ENCODE measurements at regions not wholly inside any gene's neighbourhood (a gene's known extent, or its start where the extent isn't known, plus 50 kb on each side); places are given as distances from the start of the nearest gene placed in this dataset.

DNA sequence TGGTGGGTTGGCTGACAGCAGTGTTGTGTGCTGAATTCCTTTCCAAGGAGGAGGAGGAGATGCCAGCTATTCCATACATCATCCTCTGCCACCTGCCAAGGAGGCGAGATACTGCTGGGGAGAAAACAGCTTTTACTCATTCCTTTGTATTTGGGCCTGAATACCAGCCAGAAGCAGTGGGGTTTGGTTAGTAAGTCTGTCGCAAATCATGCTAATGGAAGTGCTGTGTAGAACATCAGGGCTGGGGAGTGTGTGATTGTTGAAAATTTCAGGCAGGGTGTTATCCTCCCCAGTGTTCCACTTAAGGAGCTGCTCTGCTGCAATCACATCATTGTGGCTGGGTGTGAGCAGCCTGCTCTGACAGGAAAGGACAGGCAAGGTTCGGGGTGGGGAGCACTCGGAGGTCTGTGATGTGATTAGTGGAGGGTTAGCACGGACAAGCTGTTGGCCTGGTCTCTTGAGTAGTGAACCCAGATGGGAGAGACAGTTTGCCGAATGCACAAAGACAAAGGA lies 128.2 kb upstream of the DLX2 start:
- DNase-seq (ENCODE audit: low read depth in 2 of 2): no peak

DNA sequence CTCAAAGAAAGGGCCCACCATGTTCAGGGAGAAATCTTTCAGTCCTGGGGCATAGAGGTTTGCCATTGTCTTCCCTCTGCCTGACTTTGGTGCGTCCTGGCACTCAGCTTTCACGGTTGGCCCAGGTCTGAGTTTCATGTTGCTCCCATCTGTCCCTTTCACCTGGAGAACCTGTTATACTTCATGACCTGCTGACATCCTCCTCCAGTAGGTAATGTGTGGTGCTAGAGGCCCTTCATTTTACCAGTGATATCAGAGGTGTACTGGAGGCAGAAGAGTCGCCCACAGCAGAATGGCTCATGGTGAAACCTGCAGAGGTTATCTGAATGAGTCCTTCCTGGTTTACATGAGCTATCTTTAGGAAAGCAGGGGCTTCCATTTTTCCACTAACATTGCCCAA lies 128.8 kb upstream of the DLX2 start:
- no peak for DNase-seq (ENCODE audit: low read depth in 2 of 2)

DNA sequence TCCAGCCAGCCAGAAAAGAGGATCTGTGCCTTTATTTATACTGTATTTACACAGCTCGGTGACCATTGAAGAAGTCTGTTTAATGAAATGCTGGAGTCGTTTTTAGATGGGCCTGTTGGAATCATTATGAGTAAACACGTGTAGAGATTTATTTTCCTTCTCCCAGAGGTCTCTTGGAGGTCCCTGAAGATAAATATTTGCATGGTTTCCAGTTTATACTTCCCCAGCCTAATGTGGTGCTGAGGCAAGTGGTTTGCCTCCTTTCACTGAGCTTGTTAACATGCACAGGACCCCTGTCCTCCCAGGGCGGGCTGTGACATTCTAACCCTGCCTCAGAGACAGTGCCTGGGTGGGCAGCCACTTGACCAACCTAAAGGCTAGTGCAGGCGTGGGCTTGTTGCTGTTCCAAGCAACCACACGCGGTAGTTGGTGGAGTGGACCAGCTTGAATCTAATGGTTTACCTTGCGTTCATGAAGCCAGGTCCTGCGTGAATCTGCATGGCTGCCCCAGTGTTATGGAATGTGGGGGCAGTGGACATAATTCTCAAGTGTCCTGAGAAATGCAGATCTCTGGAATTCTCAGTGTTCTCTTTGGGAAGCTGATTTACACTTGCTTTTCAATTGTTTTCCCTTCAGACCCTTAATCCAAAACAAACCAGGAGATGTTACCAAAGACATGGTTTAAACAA lies 130.2 kb upstream of the DLX2 start:
- DNase-seq (ENCODE audit: low read depth in 2 of 2): no peak

DNA sequence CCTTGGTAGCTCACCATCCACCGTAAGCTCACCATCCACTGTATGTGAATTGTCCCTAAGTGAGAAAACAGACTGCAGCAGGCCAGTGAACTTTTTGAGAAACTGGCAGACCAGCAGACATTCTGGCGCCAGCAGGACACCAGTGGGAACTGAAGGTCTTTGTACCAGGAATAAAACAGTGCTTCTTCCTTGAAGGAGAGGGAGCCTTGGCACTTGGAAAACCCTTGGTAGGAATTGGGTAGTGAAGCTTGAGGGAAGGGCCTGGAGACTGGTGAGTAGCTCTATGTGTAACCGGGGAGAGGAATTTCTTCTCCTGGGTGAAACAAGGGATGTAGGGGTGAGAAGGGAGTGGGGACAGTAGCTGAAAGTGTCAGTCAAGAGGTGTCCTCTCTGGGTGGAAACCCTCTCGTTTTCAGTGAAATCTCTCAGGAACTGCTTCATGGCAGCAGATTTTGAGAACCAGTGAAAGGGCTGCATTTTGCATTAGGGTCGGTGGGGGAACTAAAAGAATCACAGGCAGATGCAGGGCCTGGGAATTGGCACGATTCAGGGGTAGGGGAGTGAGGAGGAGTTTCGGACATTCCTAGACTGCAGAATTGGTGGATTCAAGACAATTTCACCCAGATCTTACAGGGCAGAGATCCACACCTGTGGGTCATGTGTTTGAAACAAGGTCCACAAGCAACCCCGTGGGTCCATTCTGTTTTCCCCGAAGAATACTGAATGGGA lies 131.5 kb upstream of the DLX2 start:
- DNase-seq (ENCODE audit: low read depth in 2 of 2): no peak

DNA sequence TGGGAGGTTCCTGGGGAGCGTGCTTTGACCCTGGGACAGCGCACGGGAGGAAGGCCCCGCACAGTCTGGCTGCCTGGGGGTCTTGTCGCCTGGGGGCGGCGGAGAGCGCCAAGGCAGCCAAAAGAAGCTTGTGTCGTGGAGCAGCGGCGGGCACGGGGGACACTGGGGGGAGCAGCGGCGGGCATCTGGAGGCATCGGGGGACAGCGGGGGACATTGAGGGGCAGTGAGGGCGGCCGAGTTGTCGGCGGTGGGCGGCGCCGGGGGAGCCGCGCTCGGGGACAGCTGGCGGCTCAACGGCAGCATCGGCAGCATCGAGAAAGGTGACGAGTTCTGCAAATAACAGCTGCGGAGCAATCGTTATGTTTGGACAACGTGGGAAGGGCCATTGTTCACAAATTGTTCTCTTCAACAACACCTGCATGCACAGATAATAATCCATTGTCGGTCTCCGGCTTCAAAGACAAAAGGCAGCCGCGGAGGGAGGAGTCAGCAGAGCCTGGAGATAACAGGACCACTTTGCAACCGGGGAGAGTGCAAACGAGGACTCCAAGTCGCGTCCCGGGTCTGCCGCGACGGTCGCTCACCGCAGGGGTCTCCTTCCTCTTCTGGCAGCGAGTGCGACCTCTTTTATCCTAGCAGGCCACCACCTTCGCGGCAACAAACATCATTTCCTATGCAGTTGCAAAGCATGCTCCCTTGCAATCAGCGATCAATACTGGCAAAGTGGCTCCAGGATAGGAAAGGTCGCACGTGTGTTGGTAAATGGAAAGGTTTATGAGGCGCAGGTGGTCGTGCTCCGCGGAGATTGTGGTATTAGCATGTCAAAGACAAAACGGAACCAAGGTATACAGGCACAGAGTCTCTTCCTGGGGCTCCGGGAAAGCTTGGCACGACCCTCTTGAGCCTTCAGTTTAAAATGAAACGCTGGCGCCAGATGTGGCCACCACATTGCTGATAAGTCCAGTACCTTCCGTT lies 132.3 kb upstream of the DLX2 start:
- peak in 1 of 2 donors; percentile 9 for DNase-seq (ENCODE audit: low read depth in 2 of 2)

DNA sequence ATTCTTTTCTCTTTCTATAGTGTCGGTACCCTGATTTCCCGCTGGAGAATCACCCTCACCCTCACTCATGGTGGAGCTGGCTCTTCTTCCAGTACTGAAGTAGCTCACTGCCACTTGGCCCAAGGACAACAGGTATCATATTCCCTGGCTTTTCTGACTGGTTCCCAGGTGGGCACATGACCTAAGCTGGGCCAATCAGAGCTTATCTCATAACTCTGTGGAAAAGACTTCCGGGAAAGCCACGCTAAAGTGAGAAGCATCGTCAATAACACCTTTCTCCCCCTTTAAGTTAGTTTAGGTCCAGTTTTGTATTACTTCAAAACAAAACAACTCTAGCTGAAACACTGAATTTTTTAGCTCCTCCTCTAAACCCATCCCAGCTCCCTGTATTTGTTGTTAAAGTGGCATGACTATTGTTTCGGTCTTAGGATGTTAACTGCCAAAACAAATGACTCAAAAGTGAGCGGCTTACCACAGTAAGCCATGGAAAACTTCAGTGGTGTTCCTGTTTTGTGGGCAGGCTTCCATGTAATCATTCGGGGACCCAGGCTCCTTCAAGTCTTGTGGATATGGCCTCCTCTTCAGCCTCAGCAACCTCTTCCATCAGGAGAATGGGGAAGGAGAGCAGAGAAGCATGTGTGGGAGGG lies 137.4 kb upstream of the DLX2 start:
- DNase-seq (ENCODE audit: low read depth in 2 of 2): no peak

DNA sequence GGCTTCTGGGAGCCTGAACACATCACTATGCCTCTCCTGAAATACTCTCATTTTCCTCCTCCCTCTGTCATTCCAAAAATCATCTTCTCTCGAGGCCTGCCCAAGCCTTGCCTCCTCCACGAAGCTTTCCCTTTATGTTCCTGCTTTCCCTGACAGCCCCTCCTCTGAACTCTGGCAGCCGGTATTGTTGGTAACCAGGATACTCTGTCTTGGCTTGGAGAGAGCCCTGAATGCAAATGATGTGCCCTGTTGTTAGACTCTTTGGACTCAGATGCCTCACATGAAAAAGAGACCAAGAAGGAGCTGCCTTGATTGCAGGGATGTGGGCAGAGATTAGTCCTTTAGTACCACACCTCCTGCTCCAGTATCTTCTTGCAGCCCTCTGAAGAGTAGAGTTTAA lies 138.5 kb upstream of the DLX2 start:
- no peak for DNase-seq (ENCODE audit: low read depth in 2 of 2)

DNA sequence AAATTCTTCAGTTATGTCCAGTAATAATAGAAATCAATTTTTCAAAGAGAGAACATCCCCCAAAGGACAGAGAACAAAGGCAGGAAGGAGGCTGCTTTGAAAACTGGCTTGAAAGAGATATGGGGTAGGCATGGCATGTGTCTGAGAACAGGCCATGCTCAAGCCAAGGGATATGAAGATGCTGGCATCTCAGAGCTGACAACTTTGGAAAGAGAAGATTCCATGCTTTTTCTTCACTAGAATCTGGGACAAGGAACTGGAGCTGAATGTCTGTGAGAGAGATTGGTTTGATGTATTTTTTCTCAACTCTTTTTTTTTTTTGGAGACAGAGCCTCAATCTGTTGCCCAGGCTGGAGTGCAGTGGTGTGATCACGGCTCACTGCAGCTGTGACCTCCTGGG lies 139.8 kb upstream of the DLX2 start:
- no peak for DNase-seq (ENCODE audit: low read depth in 2 of 2)

DNA sequence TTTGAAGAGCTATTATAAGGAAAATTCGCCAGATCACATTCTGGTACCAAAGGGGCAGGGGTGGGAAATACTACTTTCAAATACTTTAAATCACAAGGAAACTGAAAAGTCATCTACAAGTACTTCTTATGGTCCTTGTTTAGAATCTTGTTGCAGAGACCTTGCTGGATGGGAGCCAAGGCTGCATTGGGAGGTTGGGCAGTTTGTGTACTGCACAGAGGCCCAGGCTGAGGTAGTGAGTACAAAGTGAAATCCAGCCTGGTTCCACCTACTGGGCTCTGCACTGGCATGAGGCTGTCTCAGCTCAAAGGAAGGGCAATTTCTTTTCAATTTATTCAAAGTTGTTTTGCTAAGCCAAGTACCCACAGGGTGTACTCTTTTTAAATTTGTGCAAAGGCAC lies 140.3 kb upstream of the DLX2 start:
- no peak for DNase-seq (ENCODE audit: low read depth in 2 of 2)

DNA sequence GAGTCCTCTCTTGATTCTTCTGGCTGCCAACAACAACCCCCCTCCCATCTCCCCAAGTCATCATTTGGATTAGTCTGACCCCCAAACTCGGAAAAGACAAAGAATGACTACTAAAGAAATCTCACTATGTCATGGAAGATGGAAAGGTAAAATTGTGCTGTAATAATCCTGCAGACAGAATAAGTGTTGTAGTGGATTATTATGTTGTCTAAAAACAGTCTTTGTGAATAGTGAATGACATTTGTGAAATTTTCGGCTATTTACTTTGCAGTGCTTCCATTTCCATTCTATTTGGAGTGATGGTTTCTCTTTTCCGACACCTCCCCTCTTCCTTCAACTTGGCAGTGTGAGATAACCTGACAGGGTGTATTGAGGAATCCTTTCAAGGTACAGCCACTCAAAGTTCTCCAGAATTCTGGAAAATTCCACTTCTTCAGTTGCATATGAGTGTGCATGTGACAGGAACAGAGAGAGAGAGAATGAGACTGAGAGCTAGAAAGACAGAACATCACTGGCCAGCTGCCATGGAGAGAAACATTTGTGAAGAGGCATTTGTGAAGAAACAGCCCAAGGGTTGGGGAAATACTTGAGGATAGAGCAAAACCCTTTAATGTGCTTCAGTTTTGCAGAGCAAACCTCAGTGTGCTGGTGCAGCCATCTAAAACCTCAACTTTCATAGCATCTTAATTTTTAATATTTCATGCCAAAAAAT lies 141.9 kb upstream of the DLX2 start:
- no peak for DNase-seq (ENCODE audit: low read depth in 2 of 2)

DNA sequence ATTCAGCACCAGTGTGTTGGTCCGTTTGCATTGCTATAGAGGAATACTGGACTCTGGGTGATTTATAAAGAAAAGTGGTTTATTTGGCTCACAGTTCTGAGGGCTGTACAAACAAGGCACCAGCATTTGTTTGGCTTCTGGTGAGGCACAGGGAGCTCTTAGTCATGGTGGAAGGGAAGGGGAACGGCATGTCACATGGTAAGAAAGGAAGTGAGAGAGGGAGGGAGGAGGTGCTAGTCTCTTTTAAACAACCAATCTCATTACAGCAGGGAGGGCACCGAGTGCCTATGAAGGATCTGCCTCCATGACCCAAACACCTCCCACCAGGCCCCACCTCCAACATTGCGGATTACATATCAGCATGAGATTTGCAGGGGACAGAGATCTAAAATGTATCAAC lies 143.9 kb upstream of the DLX2 start:
- no peak for DNase-seq (ENCODE audit: low read depth in 2 of 2)

DNA sequence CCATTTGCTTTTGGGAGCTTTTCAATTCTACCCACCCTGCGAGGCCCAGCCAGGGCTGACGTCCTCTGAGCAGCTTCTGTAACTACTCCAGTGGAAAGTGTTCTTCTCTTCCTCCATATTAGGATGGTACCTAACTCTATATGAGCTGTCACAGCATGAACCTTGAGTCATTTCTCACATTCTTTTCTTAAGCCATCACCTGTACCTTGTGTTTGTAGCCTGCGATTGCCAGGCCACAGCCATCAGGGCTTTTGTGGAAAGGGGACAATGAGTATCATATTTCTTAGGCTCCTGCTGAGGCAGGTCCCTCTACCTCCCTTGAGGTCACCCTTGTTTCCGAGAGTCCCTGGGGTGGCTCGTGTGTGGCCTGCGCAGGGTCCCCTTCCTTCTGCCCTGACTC lies 144.5 kb upstream of the DLX2 start:
- no peak for DNase-seq (ENCODE audit: low read depth in 2 of 2)

DNA sequence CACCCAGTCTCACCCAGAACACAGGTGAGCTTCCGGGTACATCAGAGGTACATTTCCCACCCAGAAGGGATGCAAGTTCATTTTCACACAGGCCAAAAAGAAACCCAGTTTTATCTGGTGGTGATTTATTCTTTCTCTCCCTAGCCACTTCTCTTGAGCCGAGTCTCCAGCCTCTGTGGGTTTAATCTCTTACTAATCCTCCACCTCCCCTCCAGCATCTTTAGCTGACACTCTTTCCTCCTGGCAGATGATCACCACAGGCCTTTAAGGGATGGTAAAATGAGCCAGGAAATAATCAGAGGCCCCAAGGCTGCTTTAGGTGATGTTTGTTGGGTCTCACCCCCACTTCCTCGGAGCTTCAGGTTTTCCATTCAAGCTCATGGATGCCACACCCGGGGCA lies 145.7 kb upstream of the DLX2 start:
- DNase-seq (ENCODE audit: low read depth in 2 of 2): no peak

DNA sequence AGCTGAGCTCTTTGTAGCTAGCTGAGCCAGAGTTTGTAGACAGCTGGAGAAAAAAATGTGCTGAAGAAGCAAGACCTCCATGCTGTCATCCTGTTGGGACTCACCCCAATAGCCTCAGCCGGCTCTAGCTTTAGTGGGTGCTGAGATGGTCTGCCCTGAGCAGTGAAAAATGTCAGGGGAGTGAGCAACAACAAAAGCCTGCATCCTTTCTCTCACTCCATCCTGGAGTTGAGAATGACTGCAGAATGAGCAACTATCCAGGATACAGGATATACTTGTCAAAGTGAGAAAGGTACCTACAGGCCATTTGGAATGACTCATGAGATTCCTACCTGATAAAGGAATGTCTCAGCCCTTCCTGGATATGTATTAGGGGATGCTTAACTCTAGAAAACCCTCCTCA lies 146.1 kb upstream of the DLX2 start:
- DNase-seq (ENCODE audit: low read depth in 2 of 2): no peak

DNA sequence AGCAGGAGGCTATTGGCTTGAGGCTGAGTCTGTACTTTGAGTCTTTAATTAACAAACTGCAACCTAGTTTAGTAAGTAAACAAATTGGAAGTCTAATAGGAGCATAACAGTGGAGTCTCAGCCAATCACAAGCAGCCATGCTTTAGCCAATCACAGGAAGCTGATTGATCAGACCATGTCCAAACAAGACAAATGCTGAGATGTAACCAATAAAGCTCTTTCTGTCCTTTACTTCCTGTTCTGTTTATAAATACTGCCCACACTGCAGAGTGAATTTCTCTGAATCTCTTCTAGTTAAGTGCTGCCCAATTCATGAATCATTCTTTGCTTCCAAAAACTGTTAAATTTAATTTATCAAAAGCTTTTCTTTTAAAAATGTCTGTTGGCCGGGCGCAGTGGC lies 146.6 kb upstream of the DLX2 start:
- no peak for DNase-seq (ENCODE audit: low read depth in 2 of 2)

DNA sequence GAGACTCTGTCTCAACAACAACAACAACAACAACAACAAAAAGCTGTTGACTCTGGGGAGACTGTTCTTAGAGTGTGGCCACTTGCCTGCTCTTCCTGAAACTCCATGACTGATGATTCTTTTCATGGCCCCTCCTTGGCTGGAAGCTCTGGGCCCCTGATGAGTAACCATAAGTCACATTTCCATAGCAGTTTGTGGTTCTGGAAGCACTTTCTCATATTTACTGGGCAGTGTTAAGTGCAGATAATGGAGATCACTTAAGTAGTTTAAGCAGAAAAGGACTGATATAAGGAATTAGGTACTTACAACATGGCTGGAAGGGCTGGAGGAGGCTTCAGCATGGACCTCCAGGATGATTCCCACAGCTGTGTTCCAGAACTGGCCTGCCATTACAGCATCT lies 147.3 kb upstream of the DLX2 start:
- no peak for DNase-seq (ENCODE audit: low read depth in 2 of 2)

DNA sequence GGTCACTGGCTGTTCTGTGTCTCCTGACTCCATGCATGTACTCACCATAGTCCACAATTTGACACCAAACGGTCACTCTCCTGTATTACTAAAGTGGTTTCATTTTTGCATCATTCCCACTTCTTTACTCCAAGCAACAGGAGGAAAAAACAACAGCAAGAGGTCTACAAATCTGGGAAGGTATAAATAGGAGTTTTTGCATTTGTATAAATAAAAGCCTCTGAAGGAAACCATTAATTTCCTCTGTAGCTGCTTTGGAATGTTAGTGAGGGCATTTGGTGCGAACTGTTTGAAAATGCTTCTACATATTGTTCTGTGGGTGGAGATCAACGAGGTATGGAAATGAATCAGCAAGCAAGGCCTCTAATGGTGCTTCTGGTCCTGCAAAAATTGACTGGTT lies 148.5 kb upstream of the DLX2 start:
- no peak for DNase-seq (ENCODE audit: low read depth in 2 of 2)

DNA sequence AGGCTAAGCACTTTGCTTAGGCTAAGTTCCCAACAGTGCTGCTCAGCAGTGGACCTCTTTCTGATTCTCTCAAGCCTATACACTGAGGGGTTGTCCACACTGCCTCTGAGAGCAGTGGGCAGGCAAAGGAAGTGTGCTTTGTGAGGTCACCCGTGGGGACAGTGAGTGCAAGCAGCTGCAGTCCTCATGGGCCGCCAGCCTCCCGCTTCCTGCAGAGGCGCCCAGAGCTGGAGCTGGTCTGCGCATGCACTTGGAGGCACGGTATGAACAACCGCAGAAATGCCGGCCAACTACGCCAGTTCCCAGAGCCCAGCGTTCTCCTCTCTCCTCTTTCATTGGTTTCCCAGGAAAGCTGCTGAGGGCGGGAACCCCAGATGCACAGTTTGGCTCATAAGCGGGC lies 149.5 kb upstream of the DLX2 start:
- DNase-seq (ENCODE audit: low read depth in 2 of 2): no peak

DNA sequence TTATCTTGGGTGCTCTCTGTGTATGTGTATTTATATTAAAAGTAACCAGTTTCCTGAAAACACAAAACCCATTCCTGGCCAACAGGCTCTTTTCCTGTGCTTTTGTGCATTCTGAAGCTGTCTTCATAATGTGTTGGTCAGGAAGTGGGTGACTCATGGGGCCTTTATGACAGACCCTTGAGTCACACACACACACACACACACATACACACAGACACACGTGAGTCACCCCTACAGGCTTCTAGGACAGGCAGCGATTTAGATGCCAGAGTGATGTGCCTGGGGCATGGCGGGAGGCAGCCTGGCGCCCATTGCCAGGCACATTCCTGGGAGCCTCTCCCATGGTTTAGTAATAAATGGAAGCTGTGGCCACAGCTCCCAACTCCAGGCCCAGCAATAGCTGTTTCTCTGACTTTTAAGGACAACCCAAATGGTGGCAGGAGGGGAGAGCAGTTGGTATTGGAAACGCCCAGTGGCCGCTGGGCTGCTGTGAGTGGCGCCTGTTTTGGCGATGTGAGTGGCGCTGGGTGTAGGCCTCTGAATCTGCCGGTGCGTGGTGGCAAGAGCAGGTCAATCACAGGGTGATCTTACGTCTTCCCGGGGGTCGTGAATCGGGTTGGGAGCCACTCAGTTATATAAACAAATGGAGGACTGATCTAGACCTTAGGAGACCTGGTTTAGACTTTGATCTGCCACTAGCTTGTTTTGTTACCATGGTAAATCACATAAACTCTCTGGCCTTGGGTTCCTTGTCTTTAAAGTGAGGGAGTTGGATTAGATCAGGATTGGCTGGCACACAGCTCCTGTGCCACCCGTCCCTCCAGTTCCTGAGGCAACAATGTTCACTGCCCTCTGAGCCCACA lies 150.7 kb upstream of the DLX2 start:
- DNase-seq (ENCODE audit: low read depth in 2 of 2): peak in 1 of 2 donors; percentile 56

DNA sequence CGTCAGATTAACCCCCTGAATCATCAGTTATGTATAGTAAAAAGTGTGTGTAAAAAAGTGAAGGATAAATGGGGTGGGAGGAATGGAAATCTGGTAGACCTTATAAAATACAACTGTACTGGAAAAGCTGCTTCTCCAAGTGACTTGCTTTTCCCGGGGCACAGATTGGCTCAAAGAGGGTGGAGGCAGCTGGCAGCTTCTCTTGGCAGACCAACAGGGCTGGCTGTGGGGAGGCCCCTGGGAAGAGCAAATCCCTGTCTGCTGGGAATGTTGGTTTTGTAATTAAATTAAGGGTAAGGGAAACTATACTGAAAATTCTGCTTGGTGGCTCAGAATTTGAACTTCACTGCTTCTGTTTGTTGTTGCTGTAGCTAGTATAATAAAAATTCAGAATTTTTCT lies 154.2 kb upstream of the DLX2 start:
- no peak for DNase-seq (ENCODE audit: low read depth in 2 of 2)

Measured in stimulated activated CD8-positive, alpha-beta memory T cell treated with anti-CD3 and anti-CD28 coated beads, Interleukin-7, amount 100 ng/mL, for 1 hour (primary cell).